Ishikawa (cell line): ENCODE measurements at regions not wholly inside any gene's neighbourhood (a gene's known extent, or its start where the extent isn't known, plus 50 kb on each side); places are given as distances from the start of the nearest gene placed in this dataset.

ENCODE experiments used
- CEBPB ChIP-seq: IDR thresholded peaks from 2 replicates; pipeline ENCODE4 v1.6.1; 2012
- CREB1 ChIP-seq: IDR thresholded peaks from 2 replicates; pipeline ENCODE4 v1.6.1; 2012; ENCODE audit warnings: low read depth
- EGR1 ChIP-seq: IDR thresholded peaks from 2 replicates; pipeline ENCODE4 v1.6.1; 2012
- EP300 ChIP-seq: IDR thresholded peaks from 2 replicates; pipeline ENCODE4 v1.6.1; 2012; ENCODE audit warnings: borderline replicate concordance
- FOXM1 ChIP-seq: IDR thresholded peaks from 2 replicates; pipeline ENCODE4 v1.6.1; 2012; ENCODE audit warnings: low read depth, borderline replicate concordance
- MAX ChIP-seq: IDR thresholded peaks from 2 replicates; pipeline ENCODE4 v1.6.1; 2012
- NFIC ChIP-seq: IDR thresholded peaks from 2 replicates; pipeline ENCODE4 v1.6.1; 2012
- RAD21 ChIP-seq: IDR thresholded peaks from 2 replicates; pipeline ENCODE4 v1.6.1; 2012; ENCODE audit warnings: low read depth
- TAF1 ChIP-seq: IDR thresholded peaks from 2 replicates; pipeline ENCODE4 v1.6.1; 2012; ENCODE audit warnings: low read depth, mild to moderate bottlenecking
- TCF12 ChIP-seq: IDR thresholded peaks from 2 replicates; pipeline ENCODE4 v1.6.1; 2012; ENCODE audit warnings: low read depth
- TEAD4 ChIP-seq: IDR thresholded peaks from 2 replicates; pipeline ENCODE4 v1.6.1; 2012
- YY1 ChIP-seq: IDR thresholded peaks from 2 replicates; pipeline ENCODE4 v1.6.1; 2012; ENCODE audit warnings: low read depth
- ZBTB7A ChIP-seq: IDR thresholded peaks from 2 replicates; pipeline ENCODE4 v1.6.1; 2012; ENCODE audit warnings: low read depth
- TF ChIP-seq, protein P1 (sequence below): IDR thresholded peaks from 2 replicates; pipeline ENCODE4 v1.6.1; 2012
- TF ChIP-seq, protein P2 (sequence below): IDR thresholded peaks from 2 replicates; pipeline ENCODE4 v1.6.1; 2012; ENCODE audit warnings: low read depth, mild to moderate bottlenecking

GRCh38 chr10:124281666-124282065 lies 137.1 kb downstream of the OAT start:
- TF ChIP-seq EP300 (no peak), RAD21 (no peak), TEAD4 (no peak), YY1 (no peak), ZBTB7A (no peak), TAF1 (no peak), FOXM1 (no peak), EGR1 (no peak)
- TF ChIP-seq, protein P1, sequence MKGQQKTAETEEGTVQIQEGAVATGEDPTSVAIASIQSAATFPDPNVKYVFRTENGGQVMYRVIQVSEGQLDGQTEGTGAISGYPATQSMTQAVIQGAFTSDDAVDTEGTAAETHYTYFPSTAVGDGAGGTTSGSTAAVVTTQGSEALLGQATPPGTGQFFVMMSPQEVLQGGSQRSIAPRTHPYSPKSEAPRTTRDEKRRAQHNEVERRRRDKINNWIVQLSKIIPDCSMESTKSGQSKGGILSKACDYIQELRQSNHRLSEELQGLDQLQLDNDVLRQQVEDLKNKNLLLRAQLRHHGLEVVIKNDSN = no peak

DNA sequence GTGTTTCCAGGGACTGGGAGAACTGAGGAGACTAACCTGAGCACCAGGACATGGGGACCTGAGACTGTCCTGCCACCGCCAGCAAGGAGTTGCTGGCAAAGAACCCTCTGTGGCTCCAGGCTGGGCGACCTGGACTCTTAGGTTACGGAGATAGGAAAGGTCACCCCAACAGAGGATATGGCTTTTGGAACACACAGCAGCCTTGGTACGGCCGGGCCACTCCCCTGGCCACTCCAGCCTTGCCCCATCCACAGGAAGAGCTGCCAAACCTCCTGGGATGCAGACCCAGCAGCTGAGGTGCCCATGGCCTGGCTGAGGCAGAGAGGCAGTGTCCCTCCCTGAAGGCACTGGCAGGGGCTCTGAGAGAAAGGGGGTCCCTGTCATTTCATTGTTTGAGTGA lies 137.8 kb downstream of the OAT start:
- TF ChIP-seq TAF1 (no peak), CREB1 (no peak), RAD21 (no peak), TEAD4 (no peak), MAX (no peak)
- TF ChIP-seq, protein P1 = no peak
- TF ChIP-seq, protein P2, sequence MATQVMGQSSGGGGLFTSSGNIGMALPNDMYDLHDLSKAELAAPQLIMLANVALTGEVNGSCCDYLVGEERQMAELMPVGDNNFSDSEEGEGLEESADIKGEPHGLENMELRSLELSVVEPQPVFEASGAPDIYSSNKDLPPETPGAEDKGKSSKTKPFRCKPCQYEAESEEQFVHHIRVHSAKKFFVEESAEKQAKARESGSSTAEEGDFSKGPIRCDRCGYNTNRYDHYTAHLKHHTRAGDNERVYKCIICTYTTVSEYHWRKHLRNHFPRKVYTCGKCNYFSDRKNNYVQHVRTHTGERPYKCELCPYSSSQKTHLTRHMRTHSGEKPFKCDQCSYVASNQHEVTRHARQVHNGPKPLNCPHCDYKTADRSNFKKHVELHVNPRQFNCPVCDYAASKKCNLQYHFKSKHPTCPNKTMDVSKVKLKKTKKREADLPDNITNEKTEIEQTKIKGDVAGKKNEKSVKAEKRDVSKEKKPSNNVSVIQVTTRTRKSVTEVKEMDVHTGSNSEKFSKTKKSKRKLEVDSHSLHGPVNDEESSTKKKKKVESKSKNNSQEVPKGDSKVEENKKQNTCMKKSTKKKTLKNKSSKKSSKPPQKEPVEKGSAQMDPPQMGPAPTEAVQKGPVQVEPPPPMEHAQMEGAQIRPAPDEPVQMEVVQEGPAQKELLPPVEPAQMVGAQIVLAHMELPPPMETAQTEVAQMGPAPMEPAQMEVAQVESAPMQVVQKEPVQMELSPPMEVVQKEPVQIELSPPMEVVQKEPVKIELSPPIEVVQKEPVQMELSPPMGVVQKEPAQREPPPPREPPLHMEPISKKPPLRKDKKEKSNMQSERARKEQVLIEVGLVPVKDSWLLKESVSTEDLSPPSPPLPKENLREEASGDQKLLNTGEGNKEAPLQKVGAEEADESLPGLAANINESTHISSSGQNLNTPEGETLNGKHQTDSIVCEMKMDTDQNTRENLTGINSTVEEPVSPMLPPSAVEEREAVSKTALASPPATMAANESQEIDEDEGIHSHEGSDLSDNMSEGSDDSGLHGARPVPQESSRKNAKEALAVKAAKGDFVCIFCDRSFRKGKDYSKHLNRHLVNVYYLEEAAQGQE = no peak

DNA sequence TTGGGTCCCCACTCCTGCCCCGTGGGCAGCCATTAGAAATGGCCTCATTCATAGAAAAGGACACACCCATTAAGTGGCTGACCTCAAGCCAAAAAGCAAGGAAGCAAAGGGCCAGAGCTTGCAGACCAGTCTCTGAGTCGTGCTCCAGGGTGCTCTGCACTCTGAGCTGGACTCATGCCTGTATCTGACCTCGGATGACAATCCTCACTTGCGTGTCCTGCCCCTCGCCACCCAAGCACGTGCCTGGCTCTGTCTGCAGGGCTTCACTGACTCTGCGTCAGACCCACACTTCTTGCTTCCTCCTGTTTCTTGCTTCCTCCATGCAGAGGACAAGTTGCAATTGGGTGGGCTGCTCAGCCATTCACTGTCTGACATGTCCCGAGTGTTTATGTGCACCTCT lies 138.8 kb downstream of the OAT start:
- no peak for TF ChIP-seq NFIC
- no peak for TF ChIP-seq RAD21
- TF ChIP-seq ZBTB7A = no peak
- no peak for TF ChIP-seq TEAD4

- TF ChIP-seq RAD21 (peak; percentile 40), MAX (no peak), TCF12 (no peak)
Measured at GRCh38 chr10:124279298-124279697, 139.4 kb downstream of the OAT start.

- no peak for TF ChIP-seq EP300
- TF ChIP-seq TAF1 = no peak
- no peak for TF ChIP-seq CREB1
- TF ChIP-seq, protein P2 = no peak
- no peak for TF ChIP-seq FOXM1
- no peak for TF ChIP-seq EGR1
- TF ChIP-seq, protein P1 = no peak
- no peak for TF ChIP-seq CEBPB
- TF ChIP-seq TCF12 = no peak
- TF ChIP-seq YY1 = no peak
Measured at GRCh38 chr10:124278356-124278755, 140.4 kb downstream of the OAT start.

GRCh38 chr10:124273141-124273540 lies 145.6 kb downstream of the OAT start:
- no peak for TF ChIP-seq TAF1
- TF ChIP-seq, protein P1 = no peak
- TF ChIP-seq FOXM1 = no peak
- TF ChIP-seq ZBTB7A = no peak
- no peak for TF ChIP-seq YY1
- no peak for TF ChIP-seq TEAD4
- no peak for TF ChIP-seq MAX
- no peak for TF ChIP-seq NFIC
- no peak for TF ChIP-seq RAD21
- TF ChIP-seq EGR1 = no peak
- TF ChIP-seq CEBPB = no peak
- no peak for TF ChIP-seq TCF12
- no peak for TF ChIP-seq CREB1
- no peak for TF ChIP-seq EP300
